ENCODE measurements at regions not wholly inside any gene's neighbourhood (a gene's known extent, or its start where the extent isn't known, plus 50 kb on each side); places are given as distances from the start of the nearest gene placed in this dataset.

- peak overlapping the region in 6 of 7 donors; percentile 10 to 82 (median 68) for H3K27ac Mint-ChIP-seq
- H2AFZ ChIP-seq (ENCODE audit: insufficient read depth, low read depth, low read length, poor library complexity, severe bottlenecking), result peak overlapping the region; percentile 88
- WGBS (ENCODE audit: insufficient coverage), result 4% methylated on average over 7 of the region's 9 CpGs
Observed at GRCh38 chr1:201740670-201741111, 88.3 kb upstream of the IPO9 start.

GRCh38 chr1:201741763-201742342, 87.1 kb upstream of the IPO9 start:
- H3K9me3 Mint-ChIP-seq, result peaks cover 0 to 2% (median 0%) of the 10 kb centered on the region in 7 donors
- no peak overlapping the region for H2AFZ ChIP-seq (ENCODE audit: insufficient read depth, low read depth, low read length, poor library complexity, severe bottlenecking)
- no peak for DNase-seq
- H3K79me2 ChIP-seq (ENCODE audit: insufficient read depth, low read length), result no peaks in the 10 kb centered on the region
- no peak overlapping the region for H3K4me2 ChIP-seq (replicated peaks; ENCODE audit: extremely low read depth, low read length, poor library complexity, severe bottlenecking)
- peaks cover 30% of the 10 kb centered on the region for H3K4me1 Mint-ChIP-seq
- peaks cover 0 to 4% of the 10 kb centered on the region in 2 donors for H3K36me3 Mint-ChIP-seq
- no peak overlapping the region for H3K4me3 ChIP-seq (replicated peaks in 1 of 3; ENCODE audit: low read depth in 2 of 3, low read length in 3 of 3)
- peak overlapping the region in 1 of 2 donors; percentile 35 for H3K4me3 Mint-ChIP-seq
- peaks cover 16 to 26% (median 25%) of the 10 kb centered on the region in 3 donors for H3K27me3 Mint-ChIP-seq (ENCODE audit: low read depth in 3 of 3)
- 100% methylated on average over 1 of the region's 3 CpGs for WGBS (ENCODE audit: insufficient coverage)
- H3K9me3 ChIP-seq (replicated peaks in 1 of 2; ENCODE audit: control insufficient read depth in 1 of 2, insufficient read depth in 1 of 2, low read length in 2 of 2), result no peaks in the 10 kb centered on the region
- no peaks in the 10 kb centered on the region for H4K20me1 ChIP-seq (ENCODE audit: insufficient read depth, low read length)
- no peak overlapping the region for H3K27ac ChIP-seq (ENCODE audit: low read depth in 1 of 2, low read length in 2 of 2)
- H3K27me3 ChIP-seq (ENCODE audit: control insufficient read depth in 2 of 2, insufficient read depth in 2 of 2, low read length in 2 of 2), result peaks cover 0 to 15% of the 10 kb centered on the region in 2 donors
- H3K4me1 ChIP-seq (ENCODE audit: control insufficient read depth in 1 of 2, insufficient read depth in 2 of 2, low read length in 2 of 2), result peaks cover 20 to 26% of the 10 kb centered on the region in 2 donors
- H3K27ac Mint-ChIP-seq, result peak overlapping the region in 1 of 7 donors; percentile 68
- TF ChIP-seq CTCF (IDR thresholded peaks at IDR 0.05), result no peak
- no peak overlapping the region for H3K9ac ChIP-seq (ENCODE audit: insufficient read depth, low read length, poor library complexity, severe bottlenecking)
- H3K36me3 ChIP-seq (replicated peaks in 1 of 2; ENCODE audit: control insufficient read depth in 1 of 2, insufficient read depth in 2 of 2, low read length in 2 of 2), result no peaks in the 10 kb centered on the region
- intact Hi-C loops (cut with micrococcal nuclease), result loop anchor here in 1 of 2 donors (5.0 kb wide), 2 partner anchors 35 to 40 kb away; no protein-coding TSS in a partner anchor

More at GRCh38 chr1:201740670-201741111, 88.3 kb upstream of the IPO9 start:
- Histone ChIP-seq H3K79me2 (ENCODE audit: insufficient read depth, low read length) (no peaks in the 10 kb centered on the region), H3K4me3 (replicated peaks in 1 of 3; ENCODE audit: low read depth in 2 of 3, low read length in 3 of 3) (peak overlapping the region; percentile 29 to 80 (median 63)), H3K4me2 (replicated peaks; ENCODE audit: extremely low read depth, low read length, poor library complexity, severe bottlenecking) (peak overlapping the region; percentile 97), H3K36me3 (replicated peaks in 1 of 2; ENCODE audit: control insufficient read depth in 1 of 2, insufficient read depth in 2 of 2, low read length in 2 of 2) (no peaks in the 10 kb centered on the region), H3K27me3 (ENCODE audit: control insufficient read depth in 2 of 2, insufficient read depth in 2 of 2, low read length in 2 of 2) (peaks cover 0 to 15% of the 10 kb centered on the region in 2 donors), H3K4me1 (ENCODE audit: control insufficient read depth in 1 of 2, insufficient read depth in 2 of 2, low read length in 2 of 2) (peaks cover 20 to 27% of the 10 kb centered on the region in 2 donors), H3K9me3 (replicated peaks in 1 of 2; ENCODE audit: control insufficient read depth in 1 of 2, insufficient read depth in 1 of 2, low read length in 2 of 2) (no peaks in the 10 kb centered on the region), H4K20me1 (ENCODE audit: insufficient read depth, low read length) (no peaks in the 10 kb centered on the region), H3K27ac (ENCODE audit: low read depth in 1 of 2, low read length in 2 of 2) (no peak overlapping the region), H3K9ac (ENCODE audit: insufficient read depth, low read length, poor library complexity, severe bottlenecking) (peak overlapping the region; percentile 64)
- Mint-ChIP-seq H3K4me3 (peak overlapping the region; percentile 89 to 97), H3K36me3 (peaks cover 0 to 4% of the 10 kb centered on the region in 2 donors), H3K9me3 (peaks cover 0 to 2% (median 0%) of the 10 kb centered on the region in 7 donors), H3K27me3 (ENCODE audit: low read depth in 3 of 3) (peaks cover 16 to 28% (median 23%) of the 10 kb centered on the region in 3 donors), H3K4me1 (peaks cover 33% of the 10 kb centered on the region)
- intact Hi-C loops (cut with micrococcal nuclease), result loop anchor here in 1 of 2 donors (5.0 kb wide), 2 partner anchors 33 to 42 kb away; no protein-coding TSS in a partner anchor
- DNase-seq, result peak; percentile 42 to 79 (median 76)
- no peak for TF ChIP-seq CTCF (IDR thresholded peaks at IDR 0.05)

Data from CD14-positive monocyte (primary cell).